HG03135 (cell line): ENCODE measurements at regions not wholly inside any gene's neighbourhood (a gene's known extent, or its start where the extent isn't known, plus 50 kb on each side); places are given as distances from the start of the nearest gene placed in this dataset.

ENCODE experiments used
- ATAC-seq: cut with Tn5 transposase; IDR thresholded peaks from one replicate; pipeline ENCODE4 v1.9.1; 2021; ENCODE audit warnings: mild to moderate bottlenecking, moderate library complexity; ENCODE audit not compliant: unreplicated experiment

DNA sequence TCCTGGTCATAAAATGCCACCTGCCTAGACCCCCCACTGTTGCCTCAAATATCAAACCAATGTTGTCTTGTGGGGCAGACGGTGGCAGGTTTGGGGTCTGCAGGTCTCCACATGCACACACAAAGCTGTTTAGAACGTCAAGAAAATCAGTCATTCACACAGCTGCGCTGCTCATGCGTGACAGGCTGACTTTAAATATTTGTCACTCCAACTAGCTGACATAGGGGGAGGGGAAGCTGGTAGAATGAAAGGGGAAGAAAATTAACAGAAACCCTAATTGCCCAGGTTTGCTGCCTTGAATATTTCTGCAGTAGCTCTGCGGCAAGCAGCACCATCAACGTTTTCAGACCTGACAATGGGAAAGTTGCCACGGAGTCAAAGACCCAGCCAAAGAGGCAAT is 201.8 kb downstream of the ABHD5 start:
- no peak for ATAC-seq

DNA sequence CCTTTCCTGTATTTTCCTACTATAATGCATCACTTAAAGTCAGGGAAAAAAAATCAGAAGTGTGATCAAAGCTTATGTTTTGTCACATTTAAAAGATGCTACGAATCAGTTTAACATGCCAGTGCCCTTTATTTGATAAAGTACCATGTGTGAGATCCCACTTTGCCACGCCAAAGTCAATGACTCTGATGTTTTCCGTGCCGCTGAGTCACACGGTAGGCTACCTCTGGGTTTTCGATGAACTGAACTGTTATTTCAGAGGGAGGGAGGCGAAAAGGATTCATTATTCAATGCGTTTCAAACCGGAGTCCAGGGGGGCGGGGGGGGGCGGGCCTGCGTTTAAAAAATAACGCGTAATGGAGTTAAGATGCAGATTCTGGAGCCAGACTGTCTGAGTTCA is 203.0 kb downstream of the ABHD5 start:
- no peak for ATAC-seq

DNA sequence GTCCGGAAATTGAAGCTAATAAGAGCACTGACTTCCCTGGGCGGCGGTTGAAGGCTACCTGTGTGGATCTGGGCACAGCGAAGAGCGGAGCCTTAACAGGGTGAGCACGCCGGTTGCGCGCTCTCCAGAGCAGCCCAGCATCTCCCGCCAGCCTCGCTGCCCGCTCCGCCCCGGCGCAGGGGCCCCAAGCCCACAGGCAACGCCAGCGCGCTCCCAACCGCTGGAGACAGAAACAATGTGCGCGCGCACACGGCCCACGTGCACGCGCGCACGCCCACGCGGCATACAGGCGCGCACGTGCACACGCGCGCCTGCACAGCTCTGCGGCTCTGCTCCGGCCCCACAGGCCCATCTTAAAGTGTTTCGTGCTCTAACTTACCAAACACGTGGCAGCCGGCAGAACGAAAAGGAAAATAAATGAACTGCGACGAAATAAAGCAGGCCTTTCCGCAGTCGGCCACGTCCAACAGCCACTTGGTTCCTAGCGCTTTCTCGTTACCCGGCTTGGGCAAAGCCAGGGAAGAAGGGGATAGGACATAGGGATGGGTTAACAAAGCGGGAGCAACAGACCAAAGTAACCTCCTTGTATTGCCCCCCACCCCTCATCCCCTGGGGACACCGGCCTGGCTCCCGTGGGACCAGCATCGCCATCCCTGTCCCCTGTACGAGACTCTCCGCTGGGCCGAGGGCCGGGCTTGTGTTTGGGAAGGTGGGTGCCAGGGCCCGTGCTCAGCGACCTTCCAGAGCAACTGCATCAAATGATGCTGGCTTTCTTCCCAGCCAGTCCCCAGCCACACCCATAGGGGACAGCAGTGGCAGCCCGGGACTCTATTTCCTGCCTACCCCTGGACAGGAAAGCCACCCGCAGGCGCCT is 203.7 kb downstream of the ABHD5 start:
- ATAC-seq: no peak

DNA sequence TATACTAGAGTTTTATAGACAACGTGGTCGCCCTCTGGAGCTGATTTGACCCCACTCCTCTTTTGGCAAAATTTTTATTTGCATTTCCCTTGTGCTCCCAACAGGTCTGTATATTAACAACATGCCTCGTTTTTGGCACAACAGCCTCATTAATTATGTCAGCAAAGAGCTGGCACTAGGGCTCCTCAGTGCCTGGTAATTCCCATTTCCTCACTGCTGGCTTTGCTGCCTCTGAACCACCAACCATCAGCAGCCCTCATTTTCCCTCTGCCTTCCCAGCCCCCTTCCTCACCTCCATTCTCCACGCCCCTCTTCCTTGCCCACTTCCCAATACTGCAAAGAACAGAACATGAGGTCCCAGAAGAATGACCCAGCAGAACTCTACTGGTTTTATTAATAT is 204.8 kb downstream of the ABHD5 start:
- ATAC-seq: no peak

DNA sequence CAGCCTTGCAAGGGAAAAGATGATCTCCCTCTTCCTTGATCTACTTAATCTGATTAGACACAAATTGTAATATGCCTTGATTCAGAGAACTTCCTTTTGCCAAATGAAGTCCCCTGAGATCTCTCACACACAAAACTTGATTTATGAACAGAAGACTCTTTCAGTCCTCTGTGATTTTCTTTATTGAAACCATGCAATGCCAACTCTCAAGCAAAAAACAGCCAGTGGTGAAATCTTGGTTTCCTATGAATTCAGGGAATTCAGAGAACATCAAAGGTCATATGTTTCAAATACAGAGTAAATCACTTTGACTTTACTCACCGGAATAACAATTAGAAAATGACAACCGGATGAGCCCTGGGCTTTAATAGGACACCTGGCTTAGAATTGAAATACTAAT is 211.7 kb downstream of the ABHD5 start:
- ATAC-seq: no peak

DNA sequence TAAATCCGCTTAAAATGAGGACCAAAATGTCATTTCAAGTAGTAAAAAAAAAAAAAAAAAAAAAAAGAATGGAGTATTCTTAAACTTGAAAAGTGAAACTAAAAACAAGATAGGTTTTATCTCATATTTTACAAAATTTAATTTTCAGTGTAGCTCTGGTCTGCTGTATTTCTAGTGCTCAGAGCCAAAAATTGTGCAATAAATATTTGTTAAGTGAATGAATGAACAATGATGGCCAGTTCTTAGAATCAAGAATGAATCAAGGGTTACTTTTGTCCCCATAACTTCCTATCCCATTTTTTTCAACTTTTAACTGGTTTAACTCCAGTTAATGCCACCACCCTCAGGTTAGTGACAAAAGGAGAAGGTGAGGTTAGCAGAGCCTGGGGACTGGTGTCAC is 214.4 kb downstream of the ABHD5 start:
- no peak for ATAC-seq

DNA sequence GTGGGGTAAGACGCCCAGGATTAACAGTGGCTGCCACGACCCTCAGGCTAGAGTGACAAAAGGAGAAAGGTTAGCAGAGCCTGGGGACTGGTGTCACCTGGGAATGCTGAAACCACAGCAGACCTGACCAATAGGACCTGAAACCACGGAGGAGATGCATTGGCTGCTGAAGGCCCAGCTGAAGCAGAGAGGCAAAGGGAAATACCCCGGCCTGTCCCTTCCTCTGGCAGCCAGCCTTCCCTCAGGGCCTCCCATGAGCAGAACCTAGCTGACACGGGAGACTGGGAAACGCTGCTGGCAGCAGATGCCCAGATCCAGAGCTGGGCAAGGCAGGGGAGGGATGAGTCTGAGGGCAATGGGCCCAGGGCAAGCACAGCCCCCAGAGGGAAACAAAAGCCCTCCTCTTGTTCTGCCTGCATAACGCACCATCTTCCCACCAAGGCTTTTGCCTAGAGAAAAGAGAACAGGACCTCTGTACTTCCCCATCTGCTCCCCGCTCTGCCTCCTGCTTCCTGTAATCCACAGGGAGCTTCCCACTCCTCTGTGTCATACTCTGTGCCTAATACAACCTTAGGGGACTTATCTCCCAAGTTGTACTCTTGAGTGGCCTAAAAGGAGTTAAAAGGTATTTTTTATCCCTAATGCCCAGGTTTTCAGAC is 216.2 kb downstream of the ABHD5 start:
- peak; percentile 32 for ATAC-seq

DNA sequence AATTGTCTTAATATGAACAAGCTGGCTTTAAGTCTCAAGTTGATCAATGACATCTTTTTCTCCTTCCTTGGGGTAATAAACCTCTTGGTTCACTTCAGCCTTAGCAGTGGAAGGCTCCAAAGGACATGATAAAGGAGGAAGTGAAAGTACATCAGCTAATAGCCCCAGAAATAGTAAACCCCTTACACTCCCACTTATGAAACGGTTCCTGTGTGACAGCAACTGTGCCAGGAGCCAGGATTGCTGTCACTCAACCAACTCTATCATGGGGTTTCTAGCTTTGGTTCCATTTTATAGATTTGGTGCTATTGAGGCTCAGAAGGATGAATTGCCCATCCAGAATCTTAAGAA is 216.7 kb downstream of the ABHD5 start:
- peak; percentile 89 for ATAC-seq

DNA sequence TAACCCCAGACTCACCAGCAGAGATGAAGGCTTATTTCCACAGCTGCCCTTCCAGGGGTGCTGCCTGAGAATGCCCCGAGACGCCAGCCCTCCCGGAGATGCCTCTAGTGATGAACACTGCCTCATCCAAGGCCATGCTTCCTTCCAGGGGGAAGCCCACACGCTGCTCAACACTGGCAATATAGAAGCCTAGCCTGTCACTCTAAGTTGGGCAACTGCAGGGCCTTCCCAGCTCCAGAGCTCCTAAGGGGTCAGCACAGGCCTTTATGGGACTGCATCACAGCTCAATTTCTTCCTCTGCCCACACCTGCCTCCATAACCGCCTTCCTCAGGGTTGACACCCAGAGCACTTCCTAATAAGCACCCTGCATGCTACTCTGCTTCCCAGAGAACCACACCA is 217.7 kb downstream of the ABHD5 start:
- no peak for ATAC-seq

DNA sequence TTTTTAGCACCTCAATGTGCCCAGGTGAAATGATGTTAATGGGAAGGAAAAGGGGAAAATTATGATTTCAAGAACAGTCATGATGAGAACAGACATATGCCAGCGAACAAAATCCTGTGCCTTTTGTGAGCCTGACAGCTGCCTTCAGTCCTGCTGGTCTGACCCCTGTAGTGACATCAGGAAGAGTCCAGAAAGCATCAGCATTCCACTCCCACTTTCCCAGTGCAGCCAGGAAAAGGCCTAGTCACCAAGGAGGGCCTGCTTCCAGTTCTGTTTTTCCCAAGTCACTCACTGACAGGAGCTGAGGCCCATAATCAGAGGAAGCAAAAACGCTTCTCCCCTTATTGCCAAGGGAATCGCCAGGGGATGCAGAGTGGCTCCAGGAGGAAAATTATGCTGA is 218.4 kb downstream of the ABHD5 start:
- ATAC-seq: no peak

DNA sequence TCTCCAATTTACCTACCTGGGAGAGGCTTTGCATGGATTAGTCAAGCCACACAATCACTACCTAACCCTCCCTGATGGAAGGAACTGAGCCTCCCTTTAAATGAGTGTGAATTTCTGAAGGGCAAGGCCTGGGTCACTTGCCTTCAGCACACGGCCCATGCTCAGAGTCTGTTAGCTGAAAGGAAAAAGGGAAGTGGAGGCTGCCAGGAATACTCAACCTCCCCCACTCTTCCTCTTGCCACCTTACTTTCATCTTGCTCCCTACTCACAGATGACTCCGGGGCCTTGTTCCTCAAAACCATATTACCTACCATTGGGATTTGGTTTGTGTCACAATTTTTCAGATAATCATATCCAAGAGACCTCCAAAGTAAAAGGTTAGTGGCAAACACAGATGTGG is 220.0 kb downstream of the ABHD5 start:
- no peak for ATAC-seq

DNA sequence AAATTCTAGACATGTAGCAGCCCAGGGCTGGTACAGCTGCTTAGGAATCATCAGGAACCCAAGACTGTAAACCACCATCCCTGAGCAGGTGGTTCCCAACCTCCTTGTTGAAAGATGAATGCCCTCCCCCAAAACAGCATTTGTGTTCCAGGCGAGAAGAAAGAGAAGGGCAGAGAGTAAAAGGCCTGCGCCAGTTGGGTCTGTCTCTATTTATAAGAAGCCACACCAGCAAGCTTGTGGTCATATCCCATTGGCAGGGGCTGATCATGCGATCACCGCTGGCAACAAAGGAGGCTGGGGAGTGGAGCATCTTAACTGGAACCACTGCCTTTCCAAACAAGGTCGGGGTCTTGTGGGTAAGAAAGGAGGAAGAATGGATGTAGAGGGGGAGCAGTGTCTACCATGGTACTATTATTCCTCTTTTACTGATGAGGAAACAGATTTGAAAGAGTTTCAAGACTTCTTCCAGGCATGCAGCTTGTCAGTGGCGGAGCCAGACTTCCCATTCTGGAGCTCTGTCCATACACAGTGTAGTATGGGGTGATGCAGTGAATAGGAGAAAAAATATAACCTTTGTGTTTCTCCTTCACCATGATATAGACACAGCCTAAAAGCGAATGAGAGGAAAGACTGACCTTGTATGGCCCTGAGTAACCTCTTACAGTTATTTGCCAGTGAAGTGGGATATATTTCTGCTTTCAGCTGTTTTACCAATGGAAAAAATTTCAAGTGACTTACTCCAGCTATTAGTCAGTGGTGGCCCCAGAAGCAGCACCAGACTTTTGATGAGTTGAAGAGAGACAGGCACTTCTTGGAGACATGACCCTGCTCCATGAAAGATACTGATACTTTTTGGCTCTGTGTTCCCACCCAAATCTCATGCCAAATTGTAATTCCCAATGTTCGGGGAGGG is 222.6 kb downstream of the ABHD5 start:
- no peak for ATAC-seq

DNA sequence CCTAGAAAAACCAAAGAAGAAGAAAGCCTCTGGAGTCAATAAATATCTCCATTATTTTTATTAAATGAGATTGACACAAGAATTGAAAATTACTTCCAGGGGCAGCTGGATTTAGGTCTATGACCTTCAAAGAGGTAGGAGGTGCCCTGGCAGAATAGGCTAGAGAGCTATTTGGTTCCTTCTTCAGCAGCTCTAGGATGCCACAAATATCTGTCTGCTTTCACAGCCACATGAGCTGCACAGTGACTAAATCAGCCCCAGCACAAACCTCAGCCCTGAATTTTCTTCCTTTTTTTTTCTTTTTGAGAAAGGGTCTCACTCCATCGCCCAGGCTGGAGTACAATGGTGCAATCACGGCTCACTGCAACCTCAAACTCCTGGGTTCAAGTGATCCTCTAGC is 223.5 kb downstream of the ABHD5 start:
- ATAC-seq: no peak

DNA sequence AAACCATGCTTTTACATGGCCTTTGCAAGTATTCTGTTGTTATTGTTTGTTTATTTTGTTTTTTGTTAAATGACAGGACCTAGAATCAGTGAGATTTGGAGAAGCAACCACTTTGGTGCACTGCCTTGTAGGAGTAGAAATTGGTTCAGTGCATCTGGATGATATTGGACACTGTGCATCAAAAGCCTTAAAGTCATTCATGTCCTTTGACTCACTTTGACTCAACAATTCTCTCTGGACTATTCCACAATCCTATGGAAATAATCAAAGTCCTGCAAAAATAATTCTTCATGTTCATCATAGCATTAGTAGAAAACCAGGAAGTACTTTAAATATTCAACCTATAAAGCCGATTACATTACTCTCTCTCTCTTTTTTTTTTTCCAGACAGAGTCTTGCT is 224.8 kb downstream of the ABHD5 start:
- ATAC-seq: no peak

DNA sequence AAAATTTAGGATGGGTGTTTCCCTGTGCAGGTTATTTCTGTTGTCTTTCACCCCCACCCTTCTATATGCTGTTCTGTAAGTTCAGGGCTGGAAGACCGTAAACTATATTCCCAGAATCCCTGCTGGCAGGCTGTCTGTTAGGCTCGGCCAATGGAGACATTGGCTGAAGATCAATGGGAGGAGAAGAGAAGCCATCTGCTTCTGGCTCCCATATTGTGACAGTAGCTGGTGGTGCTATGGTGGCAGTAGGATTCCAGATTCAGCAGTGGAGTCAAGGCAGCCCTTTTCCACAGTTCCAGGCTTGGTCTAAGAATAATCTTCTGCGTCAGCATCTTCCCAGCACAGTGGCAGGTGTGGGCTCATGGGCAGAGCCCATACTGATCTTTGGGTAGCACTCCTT is 226.6 kb downstream of the ABHD5 start:
- ATAC-seq: no peak

DNA sequence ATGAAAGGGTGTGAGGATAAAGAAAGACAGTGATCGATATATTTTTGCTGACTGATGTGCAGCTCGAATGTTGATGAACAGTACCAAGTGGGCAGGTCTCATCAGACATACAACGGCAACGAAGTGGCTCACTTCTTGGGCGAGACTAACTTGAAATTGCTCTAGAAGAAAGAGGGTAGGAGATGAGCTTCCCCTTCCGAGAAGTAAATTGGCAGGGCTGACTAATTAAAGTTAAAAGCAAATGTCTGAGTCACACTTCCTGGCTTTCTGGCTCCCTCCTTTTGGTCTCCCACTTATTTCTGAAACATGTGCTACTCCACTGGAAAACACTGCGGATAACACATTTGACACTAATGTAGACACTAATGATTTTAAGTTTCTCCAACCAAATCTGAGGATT is 228.3 kb downstream of the ABHD5 start:
- no peak for ATAC-seq

DNA sequence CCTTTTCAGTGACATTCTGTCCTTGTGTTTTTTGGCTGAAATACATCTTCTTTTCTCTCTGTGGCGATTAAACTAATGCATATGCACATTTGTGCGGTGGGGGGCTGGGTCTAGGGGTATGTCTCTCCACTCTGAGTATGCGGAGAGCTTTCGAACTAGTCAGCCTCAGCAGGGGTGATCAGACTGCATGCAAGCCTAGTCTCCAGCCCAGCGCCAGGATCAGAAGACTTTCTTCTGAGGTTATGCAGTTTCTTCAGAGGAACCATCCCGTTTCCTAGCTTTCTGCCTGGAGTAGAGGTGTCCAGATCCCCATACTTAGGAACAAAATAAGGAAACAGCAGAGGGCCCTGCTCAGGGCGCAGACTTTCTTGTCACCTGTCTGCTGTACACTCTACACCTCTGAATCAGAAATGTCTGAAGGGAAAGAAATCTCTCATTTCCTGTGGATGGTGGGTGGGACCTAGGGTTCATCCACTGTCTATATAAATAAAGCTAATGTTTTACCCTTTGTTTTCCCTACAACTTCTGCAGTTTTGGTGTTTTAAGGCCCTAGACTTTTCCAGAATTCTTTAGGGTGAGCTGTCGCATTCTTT is 230.4 kb downstream of the ABHD5 start:
- ATAC-seq: no peak

DNA sequence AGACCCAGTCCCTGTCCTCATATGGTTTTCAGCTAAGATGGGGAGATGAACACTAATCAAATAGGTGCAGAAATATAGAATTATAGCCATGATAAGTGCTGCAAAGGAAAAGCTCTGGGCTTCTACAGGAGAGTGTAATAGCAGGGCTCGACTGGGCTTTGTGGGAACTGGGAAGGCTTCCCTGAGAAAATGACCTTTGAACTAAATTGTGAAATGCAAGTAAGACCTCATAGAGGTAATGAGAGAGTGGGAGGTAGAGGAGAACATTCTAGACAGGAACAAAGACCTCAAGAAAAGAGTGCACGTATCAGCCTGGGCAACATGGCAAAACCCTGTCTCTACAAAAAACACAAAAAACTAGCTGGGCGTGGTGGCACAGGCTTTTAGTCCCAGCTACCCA is 231.6 kb downstream of the ABHD5 start:
- no peak for ATAC-seq

DNA sequence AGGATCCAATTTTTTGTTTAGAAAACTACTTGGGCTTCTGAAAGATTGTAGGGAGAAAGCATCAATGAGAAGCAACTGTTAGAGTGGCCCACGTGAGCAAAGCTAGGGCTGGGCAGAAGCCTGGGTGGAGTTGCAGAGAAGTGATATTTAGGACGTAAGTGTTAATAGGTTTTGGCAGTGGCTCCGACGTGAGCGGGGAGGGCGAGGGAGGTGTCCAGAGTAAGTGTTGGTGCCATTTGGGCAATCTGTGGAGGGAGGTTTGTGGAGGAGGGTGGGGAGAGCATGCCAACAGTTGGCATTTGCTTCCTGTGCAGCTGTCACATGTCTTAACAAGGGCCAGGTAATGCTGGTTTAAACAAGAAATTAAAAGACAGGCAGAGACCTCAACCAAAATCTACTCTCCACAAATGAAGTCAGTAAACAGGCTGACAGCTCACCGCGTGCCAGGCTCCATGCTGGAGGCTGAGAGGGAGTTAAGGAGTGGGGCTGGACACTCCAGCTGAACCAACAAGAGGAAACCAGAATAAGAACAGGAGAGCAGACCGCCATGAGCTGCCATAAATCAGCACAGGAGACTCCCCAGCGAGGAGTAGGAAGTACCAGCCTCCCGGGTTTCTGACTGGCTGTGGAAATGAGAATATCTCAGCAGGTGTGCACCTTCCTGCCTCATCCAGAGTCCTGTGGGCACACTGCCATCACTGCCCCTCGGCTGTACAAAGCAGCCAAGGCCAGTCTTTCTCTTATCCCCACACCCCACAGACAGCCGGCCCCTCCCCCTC is 232.6 kb downstream of the ABHD5 start:
- ATAC-seq: no peak

DNA sequence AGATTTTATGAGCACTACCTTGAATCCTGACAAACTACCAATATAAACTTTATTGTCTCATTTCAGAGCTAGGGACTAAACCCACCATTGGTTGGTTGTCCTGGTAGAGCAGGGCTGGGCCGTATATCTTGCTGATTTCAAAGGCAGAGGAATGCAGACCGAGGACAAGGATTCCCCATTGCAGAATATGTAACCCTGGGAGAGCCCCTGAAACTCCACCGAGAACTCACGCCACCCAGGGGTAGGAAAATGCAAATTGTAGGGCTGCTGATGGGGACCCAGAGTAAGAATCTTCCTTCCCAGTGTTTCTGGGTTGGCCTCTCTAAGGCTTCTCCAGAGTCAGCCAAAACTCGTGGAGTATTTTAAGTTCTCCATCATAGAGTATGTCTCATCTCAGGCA is 235.3 kb downstream of the ABHD5 start:
- no peak for ATAC-seq

DNA sequence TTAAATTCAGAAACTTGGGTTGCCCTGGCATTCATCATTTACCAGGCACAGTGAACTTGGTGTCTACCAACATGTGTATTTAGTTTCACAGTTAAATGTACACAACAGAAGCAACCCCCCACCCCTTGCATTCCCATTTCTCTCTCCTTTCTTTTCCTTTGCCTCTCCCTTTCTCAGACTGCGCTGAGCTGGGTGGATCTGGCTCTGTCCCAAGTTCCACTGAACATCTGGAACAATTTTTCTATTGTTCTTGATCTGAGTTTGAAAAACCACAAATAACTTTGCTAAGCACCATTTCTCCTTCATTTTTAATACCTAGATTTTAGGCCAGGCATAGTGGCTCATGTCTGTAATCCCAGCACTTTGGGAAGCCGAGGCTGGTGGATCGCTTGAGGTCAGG is 242.2 kb downstream of the ABHD5 start:
- no peak for ATAC-seq
